Calu3 (cell line): ENCODE measurements at regions not wholly inside any gene's neighbourhood (a gene's known extent, or its start where the extent isn't known, plus 50 kb on each side); places are given as distances from the start of the nearest gene placed in this dataset.
A peak's percentile ranks its signal among the peaks of the same experiment; 100 is the strongest.

ENCODE experiments used
- BruUV-seq: library from RNA; stranded (reverse); fragments of 400-500 nt; replicated peaks from 2 replicates; lab custom pipeline; 2021; lab: Mats Ljungman, UMichigan
- CTCF ChIA-PET: fragments of 300-600 bp; sonication (Branson Sonifier 250); formaldehyde crosslinking; loops from one replicate; lab custom pipeline; 2022; ENCODE audit warnings: antibody characterized with exemption; lab: Charles Lee
- DNase-seq: peaks from one replicate; pipeline ENCODE4 v3.0.0; 2022
- H3K27ac Mint-ChIP-seq: one replicate; pipeline ENCODE4 v1.8.0; 2022; ENCODE audit warnings: mixed read lengths; ENCODE audit not compliant: unreplicated experiment
- H3K27me3 Mint-ChIP-seq: one replicate; pipeline ENCODE4 v1.8.0; 2022; ENCODE audit warnings: mixed read lengths; ENCODE audit not compliant: unreplicated experiment
- H3K36me3 Mint-ChIP-seq: one replicate; pipeline ENCODE4 v1.8.0; 2022; ENCODE audit warnings: mild to moderate bottlenecking, moderate library complexity, mixed read lengths; ENCODE audit not compliant: insufficient read depth, unreplicated experiment
- H3K4me1 Mint-ChIP-seq: one replicate; pipeline ENCODE4 v1.8.0; 2022; ENCODE audit warnings: mild to moderate bottlenecking, low read depth, mixed read lengths; ENCODE audit not compliant: unreplicated experiment
- H3K4me3 Mint-ChIP-seq: one replicate; pipeline ENCODE4 v1.8.0; 2022; ENCODE audit warnings: mild to moderate bottlenecking, low read depth, moderate library complexity, mixed read lengths; ENCODE audit not compliant: unreplicated experiment
- H3K9me3 Mint-ChIP-seq: one replicate; pipeline ENCODE4 v1.8.0; 2022; ENCODE audit warnings: low read depth, mixed read lengths; ENCODE audit not compliant: unreplicated experiment
- CTCF ChIP-seq: fragments of 200-600 bp; IDR thresholded peaks from one replicate; pipeline ENCODE4 v1.8.0; 2022; ENCODE audit warnings: antibody characterized with exemption; ENCODE audit not compliant: unreplicated experiment
- intact Hi-C: fragments of 100-400 bp; cut with micrococcal nuclease; formaldehyde crosslinking; loops from one replicate; pipeline ENCODE4 v1.10.0; 2022; ENCODE audit not compliant: unreplicated experiment

DNA sequence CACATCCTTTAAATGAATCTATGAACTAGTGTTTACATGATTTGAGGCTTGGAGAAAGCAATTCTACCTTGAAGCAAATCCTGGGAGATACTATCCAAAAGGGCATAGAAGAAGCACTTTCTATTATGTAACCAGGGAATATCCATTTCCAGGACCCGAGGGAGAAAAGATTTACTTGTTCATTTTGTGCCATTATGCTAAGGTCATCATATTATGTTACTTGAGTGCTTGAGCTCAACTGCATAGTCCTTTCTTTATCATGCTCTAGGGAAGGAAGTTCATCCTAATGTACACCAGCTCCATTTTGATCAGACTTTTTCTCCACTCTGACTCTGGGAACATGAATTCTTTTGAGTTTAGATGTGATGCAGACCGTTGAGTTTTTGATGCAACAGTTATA lies 188.6 kb upstream of the SNX7 start:
- intact Hi-C loops = no loop called here
- Mint-ChIP-seq H3K27me3 (no peaks in the 10 kb centered on the region), H3K4me3 (no peak overlapping the region), H3K27ac (no peak overlapping the region), H3K36me3 (no peaks in the 10 kb centered on the region), H3K9me3 (no peaks in the 10 kb centered on the region), H3K4me1 (peaks cover 2% of the 10 kb centered on the region)
- TF ChIP-seq CTCF = no peak
- CTCF ChIA-PET = no interaction called here
- no TSS peak for BruUV-seq
- no peak for DNase-seq

DNA sequence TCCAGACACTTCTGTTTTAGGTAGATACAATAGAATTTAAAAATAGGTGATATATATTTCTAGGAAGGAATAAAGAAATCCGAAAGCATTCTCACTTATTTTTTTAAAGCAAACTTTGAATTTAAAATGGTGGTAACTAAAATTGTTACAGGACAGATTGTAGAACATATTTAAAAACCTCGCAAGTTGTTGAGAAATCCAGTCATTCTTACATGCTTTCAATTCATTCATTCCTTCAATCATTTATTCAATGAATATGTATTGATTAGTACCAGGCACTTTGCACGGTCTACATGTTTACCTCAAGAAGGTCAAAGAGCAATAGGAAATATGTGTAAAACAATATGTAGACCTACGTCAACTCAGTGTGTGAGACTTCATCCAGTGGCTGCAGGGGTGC lies 189.9 kb upstream of the SNX7 start:
- Mint-ChIP-seq H3K9me3 (no peaks in the 10 kb centered on the region), H3K4me1 (peaks cover 14% of the 10 kb centered on the region), H3K36me3 (no peaks in the 10 kb centered on the region), H3K27me3 (no peaks in the 10 kb centered on the region), H3K27ac (no peak overlapping the region), H3K4me3 (no peak overlapping the region)
- TF ChIP-seq CTCF = no peak
- no TSS peak for BruUV-seq
- CTCF ChIA-PET = no interaction called here
- intact Hi-C loops = no loop called here
- DNase-seq = no peak

DNA sequence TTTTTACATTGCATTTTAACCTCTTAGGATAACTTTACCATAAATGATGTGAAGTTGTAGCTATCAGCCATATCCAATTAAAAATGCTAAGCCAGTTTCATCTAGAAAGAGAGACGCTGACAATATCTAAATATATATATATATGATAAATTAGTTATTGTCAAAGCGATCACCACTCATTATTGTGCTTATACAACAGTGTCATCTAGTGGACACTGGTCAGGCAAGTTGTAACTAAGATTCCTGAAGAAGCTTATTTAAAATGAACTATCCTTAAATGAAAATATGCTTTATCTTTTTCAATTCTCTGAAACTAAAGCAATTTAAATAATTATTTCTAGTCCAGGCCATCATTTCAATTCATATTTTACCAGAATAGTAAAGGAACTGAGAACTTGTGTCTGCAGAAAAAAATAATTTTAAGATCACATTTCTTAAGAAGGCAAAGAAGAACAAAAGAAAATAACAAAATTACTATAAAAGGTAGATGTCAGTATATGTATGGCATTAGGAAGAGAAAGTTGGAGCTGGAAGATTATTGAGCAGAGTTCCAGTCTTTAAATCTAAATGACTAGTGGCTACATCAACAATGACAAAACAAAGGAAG lies 193.3 kb upstream of the SNX7 start:
- Mint-ChIP-seq H3K4me3 (no peak overlapping the region), H3K27me3 (no peaks in the 10 kb centered on the region), H3K4me1 (peaks cover 22% of the 10 kb centered on the region), H3K9me3 (no peaks in the 10 kb centered on the region), H3K27ac (no peak overlapping the region), H3K36me3 (no peaks in the 10 kb centered on the region)
- peak; percentile 9 for DNase-seq
- TF ChIP-seq CTCF = peak; percentile 59
- no TSS peak for BruUV-seq
- intact Hi-C loops = loop anchor here (2.0 to 10.0 kb wide), 4 partner anchors 203 to 465 kb away; no protein-coding TSS in a partner anchor
- CTCF ChIA-PET = interaction anchor here (0.6 to 1.3 kb wide), 7 partner anchors 10 to 1330 kb away, joined by 3 to 4 read pairs (median 3); no protein-coding TSS in a partner anchor

GRCh38 chr1:98467586-98467985 lies 193.9 kb upstream of the SNX7 start:
- no peak for DNase-seq
- Mint-ChIP-seq H3K4me1 (peaks cover 22% of the 10 kb centered on the region), H3K36me3 (no peaks in the 10 kb centered on the region), H3K27me3 (no peaks in the 10 kb centered on the region), H3K27ac (no peak overlapping the region), H3K4me3 (no peak overlapping the region), H3K9me3 (no peaks in the 10 kb centered on the region)
- intact Hi-C loops = loop anchor here (10.0 kb wide), 2 partner anchors 203 to 243 kb away; no protein-coding TSS in a partner anchor
- BruUV-seq = no TSS peak
- TF ChIP-seq CTCF = no peak
- CTCF ChIA-PET = interaction anchor here (0.6 to 1.3 kb wide), 4 partner anchors 9 to 1329 kb away, joined by 3 to 4 read pairs (median 4); no protein-coding TSS in a partner anchor
